ENCODE measurements at regions not wholly inside any gene's neighbourhood (a gene's known extent, or its start where the extent isn't known, plus 50 kb on each side); places are given as distances from the start of the nearest gene placed in this dataset.

GRCh38 chr1:47655521-47656300, 217.9 kb downstream of the FOXD2 start:
- TF ChIP-seq CTCF (conservative IDR thresholded peaks at IDR 0.05) (no peak), ZFX (IDR thresholded peaks at IDR 0.05) (no peak)
